IPS-NIHi11 (cell line): ENCODE measurements at regions not wholly inside any gene's neighbourhood (a gene's known extent, or its start where the extent isn't known, plus 50 kb on each side); places are given as distances from the start of the nearest gene placed in this dataset.
"Not testable (repeated sequence)": the region's sequence is repeated elsewhere in the genome, so short reads cannot be mapped to it uniquely, and the experiment has no call there.

Experiments used
- DNase-seq: peaks from one replicate; pipeline ENCODE4 v3.0.0; 2012; ENCODE audit warnings: mixed read lengths, low spot score

DNA sequence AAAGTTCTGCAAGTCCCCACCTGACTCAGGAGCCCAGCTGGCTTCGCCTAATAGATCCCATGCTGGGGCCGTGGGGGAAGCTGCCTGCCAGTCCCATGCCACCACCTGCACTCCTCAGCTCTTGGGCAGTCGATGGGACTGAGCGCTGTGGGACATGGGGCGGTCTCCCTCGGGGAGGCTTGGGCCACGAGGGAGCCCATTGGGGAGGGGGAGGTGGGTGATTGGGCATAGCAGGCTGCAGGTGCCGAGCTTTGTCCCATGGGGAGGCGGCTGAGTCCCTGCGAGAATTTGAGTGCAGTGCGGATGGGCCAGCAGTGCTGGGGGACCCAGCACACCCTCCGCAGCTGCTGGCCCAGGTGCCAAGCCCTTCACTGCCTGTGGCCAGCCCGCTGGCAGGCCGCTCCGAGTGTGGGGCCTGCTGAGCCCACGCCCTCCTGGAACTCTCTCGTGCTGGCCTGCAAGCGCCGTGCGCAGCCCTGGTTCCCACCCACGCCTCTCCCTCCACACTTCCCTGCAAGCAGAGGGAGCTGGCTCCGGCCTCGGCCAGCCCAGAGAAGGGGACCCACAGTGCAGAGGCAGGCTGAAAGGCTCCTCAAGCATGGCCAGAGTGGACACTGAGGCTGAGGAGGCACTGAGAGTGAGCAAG is 467.3 kb downstream of the IRS2 start:
- no peak for DNase-seq

DNA sequence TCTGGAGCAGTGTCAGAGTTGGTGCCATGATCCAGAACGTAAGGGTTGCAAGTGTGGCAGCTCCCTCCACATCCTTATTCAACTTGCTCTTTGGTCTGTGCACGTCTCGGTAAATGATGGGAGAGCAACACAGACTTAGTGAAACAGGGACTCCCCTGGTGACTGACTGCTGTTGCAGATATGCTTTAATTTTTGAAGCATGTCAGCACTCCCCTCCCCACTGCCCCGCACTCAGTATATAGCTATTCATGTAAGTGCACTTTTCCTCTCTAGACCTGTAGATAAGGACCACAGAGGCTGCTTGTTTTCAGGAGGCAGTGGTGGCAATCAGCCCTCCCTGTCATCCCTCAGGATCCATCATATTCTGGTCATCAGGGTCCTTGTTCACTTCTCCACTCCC is 470.9 kb downstream of the IRS2 start:
- no peak for DNase-seq

DNA sequence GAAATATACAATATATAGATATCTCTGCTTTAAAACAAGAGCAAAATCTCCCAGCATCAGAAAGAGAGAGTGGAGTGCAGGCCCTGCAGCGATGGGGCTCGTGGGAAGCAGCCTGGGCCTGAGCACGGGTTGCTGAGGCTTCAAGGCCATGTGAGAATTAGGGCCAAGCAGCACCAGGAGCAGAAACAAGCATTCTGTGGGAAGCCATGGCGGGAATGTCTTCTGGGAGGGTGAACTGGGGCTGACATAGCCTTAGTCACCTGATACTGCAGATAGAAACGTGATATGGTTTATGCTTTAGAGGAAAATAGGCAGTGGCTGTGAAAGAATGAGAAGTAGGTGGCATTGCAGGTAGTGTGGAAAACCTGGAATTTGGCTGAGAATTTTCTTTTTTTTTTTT is 472.3 kb downstream of the IRS2 start:
- DNase-seq = no peak

DNA sequence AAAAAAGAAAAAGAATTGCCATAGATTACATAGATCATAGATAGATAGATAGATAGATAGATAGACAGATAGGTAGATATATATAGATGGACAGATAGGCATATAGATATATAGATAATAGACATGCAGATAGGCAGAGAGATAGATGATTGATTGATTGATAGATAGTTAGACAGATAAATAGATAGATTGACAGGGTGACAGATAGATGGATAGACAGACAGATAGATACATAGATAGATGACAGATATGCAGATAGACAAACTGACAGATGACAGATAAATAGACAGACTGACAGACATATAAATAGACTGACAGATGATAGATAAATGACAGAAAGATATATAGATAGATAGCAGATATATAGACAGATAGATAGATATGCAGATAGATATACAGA is 474.0 kb downstream of the IRS2 start:
- no peak for DNase-seq

DNA sequence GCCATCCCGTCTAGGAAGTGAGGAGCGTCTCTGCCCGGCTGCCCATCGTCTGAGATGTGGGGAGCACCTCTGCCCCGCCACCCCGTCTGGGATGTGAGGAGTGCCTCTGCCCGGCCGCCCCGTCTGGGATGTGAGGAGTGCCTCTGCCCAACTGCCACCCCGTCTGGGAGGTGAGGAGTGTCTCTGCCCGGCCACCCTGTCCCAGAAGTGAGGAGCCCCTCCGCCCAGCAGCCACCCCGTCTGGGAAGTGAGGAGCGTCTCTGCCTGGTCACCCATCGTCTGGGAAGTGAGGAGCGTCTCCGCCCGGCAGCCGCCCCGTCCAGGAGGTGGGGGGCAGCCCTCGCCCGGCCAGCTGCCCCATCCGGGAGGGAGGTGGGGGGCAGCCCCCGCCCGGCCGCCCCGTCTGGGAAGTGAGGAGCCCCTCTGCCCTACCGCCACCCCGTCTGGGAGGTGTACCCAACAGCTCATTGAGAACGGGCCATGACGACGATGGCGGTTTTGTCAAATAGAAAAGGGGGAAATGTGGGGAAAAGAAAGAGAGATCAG is 474.9 kb downstream of the IRS2 start:
- DNase-seq = not testable (repeated sequence)

- DNase-seq = no peak
Measured at GRCh38 chr13:109309625-109310363, 476.6 kb downstream of the IRS2 start.

DNA sequence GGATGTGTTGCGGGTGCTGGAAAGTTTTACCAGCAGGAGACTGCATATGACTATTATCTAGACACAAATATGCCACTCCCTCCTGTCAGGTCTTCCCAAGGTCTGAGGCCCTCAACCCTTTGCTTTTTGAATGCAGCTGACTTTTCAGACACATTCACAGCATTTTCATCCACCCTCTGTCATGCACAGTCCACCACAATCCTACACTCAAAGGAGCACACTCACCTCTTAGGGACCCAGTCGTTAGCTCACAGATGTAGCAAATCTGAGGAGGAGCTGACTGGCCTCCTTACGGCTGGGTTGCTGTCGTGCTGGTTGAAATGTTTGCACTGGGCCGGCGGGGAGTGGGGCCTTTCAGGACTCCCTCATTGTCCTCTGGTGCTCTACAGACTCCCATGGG is 479.4 kb downstream of the IRS2 start:
- DNase-seq = no peak

DNA sequence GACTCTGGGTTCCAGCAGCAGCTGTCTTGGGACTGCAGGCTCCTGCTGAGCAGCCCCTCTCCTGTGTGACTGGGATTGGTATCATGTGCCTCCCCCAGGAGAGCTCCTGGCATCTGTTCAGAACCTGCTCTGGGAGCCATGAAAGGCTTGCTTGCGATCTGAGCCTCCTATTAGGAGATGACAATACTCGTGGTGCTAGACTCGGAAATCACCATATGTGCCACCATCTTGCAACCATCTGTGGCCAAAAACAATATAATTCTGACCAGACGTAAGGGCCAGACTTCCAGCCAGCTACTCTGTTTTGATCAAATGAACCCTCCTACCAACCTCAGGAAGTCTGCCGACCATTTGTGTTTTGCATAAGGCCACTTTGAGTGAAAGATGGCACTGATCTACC is 484.7 kb downstream of the IRS2 start:
- DNase-seq = no peak

DNA sequence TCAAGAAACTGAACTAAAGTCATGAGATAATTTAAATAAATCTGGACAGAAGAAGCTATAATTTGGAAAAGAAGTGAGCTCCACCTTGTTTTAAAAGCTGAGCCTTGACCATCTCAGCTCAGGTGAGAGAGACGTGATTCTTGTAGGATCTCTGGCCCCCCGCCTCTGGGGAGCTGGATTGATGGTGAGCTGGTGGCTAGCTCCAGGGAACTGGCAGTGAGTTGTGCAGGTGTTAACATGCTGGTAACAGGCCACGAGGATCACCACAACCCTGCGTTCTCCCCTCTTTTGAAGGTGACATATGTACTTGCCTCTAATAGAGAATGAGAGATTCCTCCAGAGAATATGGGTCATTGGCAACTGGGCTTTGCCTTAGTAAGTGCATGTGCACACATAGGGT is 485.1 kb downstream of the IRS2 start:
- no peak for DNase-seq

GRCh38 chr13:109297628-109298027 is 488.8 kb downstream of the IRS2 start:
- no peak for DNase-seq

DNA sequence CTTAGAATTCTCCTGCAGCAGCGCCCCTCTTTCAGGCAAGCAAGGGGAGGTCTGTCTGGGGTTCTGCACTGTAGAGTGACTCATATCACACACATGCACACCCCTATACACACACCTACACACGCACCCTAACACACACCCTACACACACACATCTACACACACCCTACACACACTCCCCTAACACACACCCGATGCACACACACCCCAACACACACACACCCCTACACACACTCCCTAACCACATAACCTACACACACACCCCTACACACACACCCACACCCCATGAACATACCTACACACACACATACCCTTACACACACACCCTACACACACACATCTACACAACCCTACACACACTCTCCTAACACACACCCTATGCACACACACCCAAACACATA is 493.2 kb downstream of the IRS2 start:
- no peak for DNase-seq

DNA sequence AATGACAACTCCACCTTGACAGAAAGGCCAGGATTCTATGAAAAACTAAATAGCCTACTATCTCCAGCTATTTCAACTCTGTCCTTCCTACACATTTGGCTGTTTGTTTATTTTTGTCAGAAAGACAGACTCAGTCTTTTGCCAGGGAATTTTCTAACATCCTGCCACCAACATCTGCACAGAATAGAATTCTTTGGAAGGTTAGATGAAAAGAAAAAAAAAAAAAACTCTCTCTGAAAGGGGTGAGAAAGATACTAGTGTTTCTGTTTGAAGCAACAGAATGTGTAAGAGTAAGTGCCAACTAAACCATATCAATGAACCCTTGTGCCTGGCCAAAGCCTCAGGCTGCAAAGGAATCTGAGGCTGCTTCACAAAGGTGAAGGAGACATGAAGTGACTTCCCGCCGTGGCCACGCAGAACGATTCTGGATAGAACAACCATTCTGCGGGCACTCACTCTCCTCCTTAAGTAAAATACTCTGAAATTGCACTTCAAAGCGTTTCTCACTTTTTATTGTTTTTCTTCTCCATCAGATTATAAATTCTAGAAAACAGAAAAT is 498.2 kb downstream of the IRS2 start:
- DNase-seq = no peak

- no peak for DNase-seq
Measured at GRCh38 chr13:109287553-109287952, 498.8 kb downstream of the IRS2 start.

GRCh38 chr13:109285586-109285985 is 500.8 kb downstream of the IRS2 start:
- no peak for DNase-seq

- no peak for DNase-seq
Measured at GRCh38 chr13:109281903-109282635, 504.3 kb downstream of the IRS2 start.

GRCh38 chr13:109281017-109281902 is 505.1 kb downstream of the IRS2 start:
- DNase-seq = no peak

GRCh38 chr13:109276261-109276660 is 510.1 kb downstream of the IRS2 start:
- DNase-seq = no peak

- DNase-seq = no peak
Measured at GRCh38 chr13:109275852-109276251, 510.5 kb downstream of the IRS2 start.

GRCh38 chr13:109275139-109275745 is 511.1 kb downstream of the IRS2 start:
- no peak for DNase-seq

DNA sequence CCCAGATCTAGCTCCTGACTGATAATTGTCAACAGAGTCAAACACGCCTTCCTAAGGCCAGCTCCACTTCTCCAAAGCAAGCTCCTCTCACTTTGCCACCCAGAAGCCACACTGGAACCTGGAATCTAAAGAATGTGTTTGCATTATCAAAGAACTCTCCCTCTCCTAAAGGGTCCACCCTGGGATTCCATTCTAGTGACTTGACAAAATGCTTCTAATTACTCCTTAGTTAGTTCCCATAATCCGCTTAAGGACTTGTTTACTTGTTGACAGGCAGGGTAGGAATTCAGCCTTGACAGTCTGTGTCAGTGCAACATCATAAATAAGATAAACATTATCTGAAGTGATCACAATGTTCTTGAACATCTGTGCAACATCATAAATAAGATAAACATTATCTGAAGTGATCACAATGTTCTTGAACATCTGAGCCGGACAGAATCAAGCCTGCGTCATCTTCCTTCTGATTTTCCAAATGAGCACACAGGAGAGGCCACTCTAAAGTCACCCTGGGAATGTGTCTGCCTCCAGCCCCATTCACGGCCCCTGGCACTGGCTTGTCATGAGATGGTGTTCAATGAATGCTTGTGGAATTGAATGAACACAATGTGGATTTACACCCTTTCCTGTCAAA is 512.1 kb downstream of the IRS2 start:
- peak; percentile 61 for DNase-seq

GRCh38 chr13:109273326-109273751 is 513.0 kb downstream of the IRS2 start:
- no peak for DNase-seq
